Cardiac muscle cell (in vitro differentiated cells and primary cell): ENCODE measurements at regions not wholly inside any gene's neighbourhood (a gene's known extent, or its start where the extent isn't known, plus 50 kb on each side); places are given as distances from the start of the nearest gene placed in this dataset.

Experiments
- DNase-seq, 2 donors: peaks; one replicate each; pipeline versions ENCODE4 v3.0.0 to v3.0.0-alpha.2; 2010 to 2017; ENCODE audit warnings: low read depth in 1 of 2, low spot score in 1 of 2
- H3K27ac ChIP-seq: fragments of 200-600 bp; sonication (generic); 2 replicates; pipeline ENCODE4 v1.5.1; 2016
- H3K27me3 ChIP-seq: fragments of 200-600 bp; sonication (generic); 2 replicates; pipeline ENCODE4 v1.6.0; 2016; ENCODE audit warnings: control low read depth
- H3K36me3 ChIP-seq: fragments of 200-600 bp; sonication (generic); 2 replicates; pipeline ENCODE4 v1.5.1; 2016; ENCODE audit warnings: control low read depth
- H3K4me1 ChIP-seq: fragments of 200-600 bp; sonication (generic); 2 replicates; pipeline ENCODE4 v1.8.1; 2017; ENCODE audit warnings: low read depth, mild to moderate bottlenecking, mixed run types
- H3K4me3 ChIP-seq: fragments of 200-600 bp; sonication (generic); 2 replicates; pipeline ENCODE4 v1.5.1; 2016; ENCODE audit warnings: mild to moderate bottlenecking
- H3K9me3 ChIP-seq: fragments of 200-600 bp; sonication (generic); 2 replicates; pipeline ENCODE4 v1.5.1; 2017; ENCODE audit warnings: low read depth, mild to moderate bottlenecking, control low read depth
- CTCF ChIP-seq: IDR thresholded peaks from 2 replicates; pipeline ENCODE4 v1.5.1; 2012; ENCODE audit warnings: low read depth, mild to moderate bottlenecking, low read length

DNA sequence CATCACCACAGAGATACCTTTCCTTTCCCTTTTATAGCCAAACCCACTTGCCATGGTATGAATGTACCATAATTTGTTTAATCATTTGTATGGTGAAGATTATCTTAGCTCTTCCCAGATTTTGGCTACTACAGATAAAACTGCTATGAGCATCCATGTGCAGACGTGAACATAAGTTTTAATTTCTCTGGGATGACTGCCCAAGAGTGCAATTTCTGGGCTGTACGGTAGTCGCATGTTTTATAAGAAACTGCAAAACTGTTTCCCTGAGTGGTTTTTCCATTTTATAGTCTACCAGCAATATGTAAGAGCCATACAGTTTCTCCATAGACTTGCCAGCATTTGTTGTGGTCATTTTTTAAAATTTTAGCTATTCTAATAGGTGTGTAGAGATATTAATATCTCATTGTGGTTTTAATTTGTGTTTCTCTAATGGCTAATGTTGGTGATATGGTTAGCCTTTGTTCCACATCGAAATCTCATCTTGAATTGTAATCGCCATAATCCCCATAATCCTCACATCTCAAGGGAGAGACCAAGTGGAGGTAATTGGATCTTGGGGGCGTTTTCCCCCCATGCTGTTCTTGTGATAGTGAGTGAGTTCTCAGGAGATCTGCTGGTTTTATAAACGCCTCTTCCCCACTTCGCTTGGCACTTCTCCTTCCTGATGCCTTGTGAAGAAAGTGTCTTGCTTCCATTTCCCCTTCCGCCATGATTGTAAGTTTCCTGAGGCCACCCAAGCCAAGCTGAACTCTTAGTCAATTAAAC, 628.5 kb upstream of the KLHL29 start:
- peaks cover 12% of the 10 kb centered on the region for H3K4me1 ChIP-seq
- H3K4me3 ChIP-seq: no peak overlapping the region
- no peak for DNase-seq
- H3K27ac ChIP-seq: no peak overlapping the region
- H3K27me3 ChIP-seq: no peaks in the 10 kb centered on the region
- no peaks in the 10 kb centered on the region for H3K36me3 ChIP-seq
- H3K9me3 ChIP-seq: no peaks in the 10 kb centered on the region
- no peak for TF ChIP-seq CTCF

GRCh38 chr2:22769497-22769896, 615.5 kb upstream of the KLHL29 start:
- Histone ChIP-seq H3K36me3 (no peaks in the 10 kb centered on the region), H3K27me3 (no peaks in the 10 kb centered on the region), H3K9me3 (no peaks in the 10 kb centered on the region), H3K4me1 (peaks cover 6% of the 10 kb centered on the region), H3K27ac (no peak overlapping the region), H3K4me3 (no peak overlapping the region)
- no peak for DNase-seq
- no peak for TF ChIP-seq CTCF

GRCh38 chr2:22784566-22784965, 600.4 kb upstream of the KLHL29 start:
- Histone ChIP-seq H3K9me3 (no peaks in the 10 kb centered on the region), H3K4me1 (no peaks in the 10 kb centered on the region), H3K27me3 (no peaks in the 10 kb centered on the region), H3K27ac (no peak overlapping the region), H3K36me3 (no peaks in the 10 kb centered on the region), H3K4me3 (no peak overlapping the region)
- TF ChIP-seq CTCF: no peak
- DNase-seq: no peak

DNA sequence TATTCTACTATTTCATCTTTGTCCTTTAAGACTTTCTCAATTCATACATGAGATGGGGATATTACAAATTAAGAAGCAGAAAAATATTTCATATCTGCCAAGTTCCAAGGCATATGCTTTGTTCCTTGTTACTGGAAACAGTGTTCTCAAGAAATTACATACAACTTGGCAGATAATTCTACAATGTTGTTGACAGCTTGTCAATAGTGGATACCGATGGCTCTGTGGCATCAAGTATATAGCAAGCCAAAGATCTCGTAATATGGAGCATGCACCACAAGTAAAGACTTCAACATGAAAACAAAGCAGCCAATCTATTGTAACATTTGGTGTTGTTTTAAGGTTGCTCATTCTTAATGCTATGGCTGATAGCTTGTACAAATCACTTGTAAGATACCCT, 598.2 kb upstream of the KLHL29 start:
- no peak for TF ChIP-seq CTCF
- Histone ChIP-seq H3K4me1 (no peaks in the 10 kb centered on the region), H3K9me3 (no peaks in the 10 kb centered on the region), H3K27me3 (no peaks in the 10 kb centered on the region), H3K4me3 (no peak overlapping the region), H3K27ac (no peak overlapping the region), H3K36me3 (no peaks in the 10 kb centered on the region)
- no peak for DNase-seq

- Histone ChIP-seq H3K27me3 (no peaks in the 10 kb centered on the region), H3K36me3 (no peaks in the 10 kb centered on the region), H3K9me3 (no peaks in the 10 kb centered on the region), H3K4me1 (no peaks in the 10 kb centered on the region), H3K27ac (no peak overlapping the region), H3K4me3 (no peak overlapping the region)
- TF ChIP-seq CTCF: no peak
- no peak for DNase-seq
Observed at GRCh38 chr2:22787745-22788144, 597.2 kb upstream of the KLHL29 start.
